Suprapubic skin (tissue), 4 donors: ENCODE measurements at regions not wholly inside any gene's neighbourhood (a gene's known extent, or its start where the extent isn't known, plus 50 kb on each side); places are given as distances from the start of the nearest gene placed in this dataset.
"Not testable (repeated sequence)": the region's sequence is repeated elsewhere in the genome, so short reads cannot be mapped to it uniquely, and the experiment has no call there.

Experiments used
- CTCF ChIP-seq, 2 donors: fragments of 200-600 bp in 1 of 2; fragments of 450-650 bp in 1 of 2; sonication (generic) in 1 of 2; IDR thresholded peaks; one replicate each; pipeline ENCODE4 v1.5.1; 2016 to 2019; ENCODE audit warnings: antibody characterized with exemption in 2 of 2, mild to moderate bottlenecking in 1 of 2, moderate library complexity in 1 of 2
- POLR2A ChIP-seq, 2 donors: fragments of 450-650 bp; IDR thresholded peaks; one replicate each; pipeline ENCODE4 v1.6.1; 2017; ENCODE audit warnings: antibody characterized with exemption in 2 of 2, mild to moderate bottlenecking in 2 of 2, moderate library complexity in 2 of 2
- POLR2AphosphoS5 ChIP-seq, 3 donors: sonication (generic); formaldehyde crosslinking; IDR thresholded peaks; one replicate each; pipeline ENCODE4 v1.6.1; 2017; ENCODE audit warnings: antibody characterized with exemption in 3 of 3

- TF ChIP-seq CTCF, POLR2A, POLR2AphosphoS5 (IDR thresholded peaks at IDR 0.05): not testable (repeated sequence)
Measured at GRCh38 chr11:49817705-49818430, 134.3 kb upstream of the OR4C13 start.
